Mesothelial cell of epicardium (in vitro differentiated cells): ENCODE measurements at regions not wholly inside any gene's neighbourhood (a gene's known extent, or its start where the extent isn't known, plus 50 kb on each side); places are given as distances from the start of the nearest gene placed in this dataset.

Experiments
- DNase-seq, 2 experiments: peaks; one replicate each; pipeline ENCODE4 v3.0.0; 2021; ENCODE audit warnings: low spot score in 2 of 2; ENCODE audit not compliant: unreplicated experiment in 2 of 2
- H3K27ac Mint-ChIP-seq: 2 replicates; pipeline ENCODE4 v1.8.0; 2021; ENCODE audit warnings: mixed read lengths
- H3K27me3 Mint-ChIP-seq: 2 replicates; pipeline ENCODE4 v1.8.0; 2021; ENCODE audit warnings: low read depth, mixed read lengths
- H3K36me3 Mint-ChIP-seq: 2 replicates; pipeline ENCODE4 v1.8.0; 2021; ENCODE audit warnings: mixed read lengths
- H3K4me1 Mint-ChIP-seq: 2 replicates; pipeline ENCODE4 v1.8.0; 2021; ENCODE audit warnings: mixed read lengths
- H3K4me3 Mint-ChIP-seq: 2 replicates; pipeline ENCODE4 v1.8.0; 2021; ENCODE audit warnings: mild to moderate bottlenecking, moderate library complexity, mixed read lengths
- H3K9me3 Mint-ChIP-seq: 2 replicates; pipeline ENCODE4 v1.8.0; 2021; ENCODE audit warnings: mixed read lengths
- CTCF ChIP-seq: fragments of 200-600 bp; sonication (generic); IDR thresholded peaks from one replicate; pipeline ENCODE4 v1.5.0; 2021; ENCODE audit warnings: antibody characterized with exemption; ENCODE audit not compliant: unreplicated experiment

- H3K4me1 Mint-ChIP-seq, result peaks cover 1% of the 10 kb centered on the region
- no peak overlapping the region for H3K4me3 Mint-ChIP-seq
- no peak for TF ChIP-seq CTCF
- H3K36me3 Mint-ChIP-seq, result no peaks in the 10 kb centered on the region
- H3K27ac Mint-ChIP-seq, result no peak overlapping the region
- DNase-seq, result no peak
- peaks cover 8% of the 10 kb centered on the region for H3K27me3 Mint-ChIP-seq
- no peaks in the 10 kb centered on the region for H3K9me3 Mint-ChIP-seq
Measured at GRCh38 chr12:13769273-13769672, 212.1 kb downstream of the GRIN2B start.

DNA sequence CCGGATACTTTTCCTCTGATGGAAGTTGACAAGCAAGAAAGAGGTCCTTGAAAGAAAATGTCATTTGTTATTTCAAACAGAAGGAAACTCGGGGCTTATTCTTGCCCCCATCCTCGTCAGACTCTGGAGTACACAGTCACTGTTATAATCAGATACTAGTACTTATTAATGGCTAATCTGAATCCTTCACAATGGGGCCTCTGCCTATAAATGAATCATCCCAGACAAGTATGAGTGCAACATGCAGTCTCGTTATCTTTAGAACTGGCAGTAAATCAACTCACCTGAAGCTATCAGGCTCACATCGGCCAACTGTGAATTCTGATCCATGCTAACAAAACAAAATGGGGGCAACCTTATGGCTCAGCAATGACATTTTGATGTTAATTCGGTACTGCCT lies 216.7 kb downstream of the GRIN2B start:
- DNase-seq, result no peak
- Mint-ChIP-seq H3K27me3 (peaks cover 32% of the 10 kb centered on the region), H3K36me3 (no peaks in the 10 kb centered on the region), H3K4me1 (no peaks in the 10 kb centered on the region), H3K9me3 (no peaks in the 10 kb centered on the region), H3K4me3 (no peak overlapping the region), H3K27ac (no peak overlapping the region)
- no peak for TF ChIP-seq CTCF

GRCh38 chr12:13749389-13749788 lies 232.0 kb downstream of the GRIN2B start:
- Mint-ChIP-seq H3K4me3 (no peak overlapping the region), H3K27ac (no peak overlapping the region), H3K9me3 (no peaks in the 10 kb centered on the region), H3K27me3 (peaks cover 77% of the 10 kb centered on the region), H3K36me3 (no peaks in the 10 kb centered on the region), H3K4me1 (no peaks in the 10 kb centered on the region)
- no peak for TF ChIP-seq CTCF
- no peak for DNase-seq

- H3K4me3 Mint-ChIP-seq, result no peak overlapping the region
- H3K9me3 Mint-ChIP-seq, result no peaks in the 10 kb centered on the region
- H3K27me3 Mint-ChIP-seq, result peaks cover 60% of the 10 kb centered on the region
- no peaks in the 10 kb centered on the region for H3K36me3 Mint-ChIP-seq
- no peak for DNase-seq
- H3K27ac Mint-ChIP-seq, result no peak overlapping the region
- TF ChIP-seq CTCF, result no peak
- H3K4me1 Mint-ChIP-seq, result no peaks in the 10 kb centered on the region
Measured at GRCh38 chr12:13745111-13745860, 236.1 kb downstream of the GRIN2B start.

GRCh38 chr12:13744561-13744960 lies 236.8 kb downstream of the GRIN2B start:
- Mint-ChIP-seq H3K4me3 (no peak overlapping the region), H3K27ac (no peak overlapping the region), H3K36me3 (no peaks in the 10 kb centered on the region), H3K9me3 (no peaks in the 10 kb centered on the region), H3K4me1 (peaks cover 2% of the 10 kb centered on the region), H3K27me3 (peaks cover 55% of the 10 kb centered on the region)
- DNase-seq, result no peak
- no peak for TF ChIP-seq CTCF
